Suppressor macrophage (primary cell): ENCODE measurements at regions not wholly inside any gene's neighbourhood (a gene's known extent, or its start where the extent isn't known, plus 50 kb on each side); places are given as distances from the start of the nearest gene placed in this dataset.
A peak's percentile ranks its signal among the peaks of the same experiment; 100 is the strongest.
"Not testable (repeated sequence)": the region's sequence is repeated elsewhere in the genome, so short reads cannot be mapped to it uniquely, and the experiment has no call there.

Experiments
- DNase-seq, 4 experiments: peaks; one replicate each; pipeline ENCODE4 v3.0.0-alpha.2; 2020 to 2022

GRCh38 chr1:99444211-99444927, 180.1 kb downstream of the PLPPR4 start:
- not testable (repeated sequence) for DNase-seq

- DNase-seq, result no peak
Observed at GRCh38 chr1:99445071-99445470, 180.8 kb downstream of the PLPPR4 start.

GRCh38 chr1:99445486-99445885, 181.2 kb downstream of the PLPPR4 start:
- DNase-seq, result no peak

GRCh38 chr1:99447721-99448120, 183.4 kb downstream of the PLPPR4 start:
- no peak for DNase-seq

GRCh38 chr1:99455760-99456159, 190.2 kb upstream of the PALMD start:
- no peak for DNase-seq

GRCh38 chr1:99456536-99456935, 189.4 kb upstream of the PALMD start:
- no peak for DNase-seq

- DNase-seq, result no peak
Observed at GRCh38 chr1:99457381-99458165, 188.3 kb upstream of the PALMD start.

- no peak for DNase-seq
Observed at GRCh38 chr1:99461499-99461898, 184.4 kb upstream of the PALMD start.

- no peak for DNase-seq
Observed at GRCh38 chr1:99464738-99465137, 181.2 kb upstream of the PALMD start.

GRCh38 chr1:99465176-99465900, 180.6 kb upstream of the PALMD start:
- peak in 3 of 4 experiments; percentile 4 to 25 (median 6) for DNase-seq

GRCh38 chr1:99467645-99468044, 178.3 kb upstream of the PALMD start:
- DNase-seq, result no peak

- DNase-seq, result no peak
Observed at GRCh38 chr1:99469550-99469971, 176.4 kb upstream of the PALMD start.

GRCh38 chr1:99472893-99473292, 173.0 kb upstream of the PALMD start:
- no peak for DNase-seq

GRCh38 chr1:99474350-99474893, 171.5 kb upstream of the PALMD start:
- DNase-seq, result no peak

- no peak for DNase-seq
Observed at GRCh38 chr1:99476058-99476457, 169.9 kb upstream of the PALMD start.

- peak; percentile 66 to 80 (median 70) for DNase-seq
Observed at GRCh38 chr1:99481391-99481996, 164.4 kb upstream of the PALMD start.

GRCh38 chr1:99482286-99482685, 163.6 kb upstream of the PALMD start:
- DNase-seq, result no peak

- DNase-seq, result no peak
Observed at GRCh38 chr1:99482750-99483149, 163.2 kb upstream of the PALMD start.

GRCh38 chr1:99490031-99490430, 155.9 kb upstream of the PALMD start:
- DNase-seq, result no peak

GRCh38 chr1:99496067-99496466, 149.8 kb upstream of the PALMD start:
- no peak for DNase-seq

GRCh38 chr1:99497690-99498089, 148.2 kb upstream of the PALMD start:
- no peak for DNase-seq

GRCh38 chr1:99500541-99500940, 145.4 kb upstream of the PALMD start:
- no peak for DNase-seq

- no peak for DNase-seq
Observed at GRCh38 chr1:99501871-99502270, 144.0 kb upstream of the PALMD start.
